Prostate gland (tissue), 1 donor: ENCODE measurements at regions not wholly inside any gene's neighbourhood (a gene's known extent, or its start where the extent isn't known, plus 50 kb on each side); places are given as distances from the start of the nearest gene placed in this dataset.

Experiments used
- POLR2A ChIP-seq: fragments of 450-650 bp; IDR thresholded peaks from one replicate; pipeline ENCODE4 v1.6.1; 2016; ENCODE audit warnings: antibody characterized with exemption, mild to moderate bottlenecking
- POLR2AphosphoS5 ChIP-seq: sonication (generic); formaldehyde crosslinking; IDR thresholded peaks from one replicate; pipeline ENCODE4 v1.6.1; 2017; ENCODE audit warnings: antibody characterized with exemption

DNA sequence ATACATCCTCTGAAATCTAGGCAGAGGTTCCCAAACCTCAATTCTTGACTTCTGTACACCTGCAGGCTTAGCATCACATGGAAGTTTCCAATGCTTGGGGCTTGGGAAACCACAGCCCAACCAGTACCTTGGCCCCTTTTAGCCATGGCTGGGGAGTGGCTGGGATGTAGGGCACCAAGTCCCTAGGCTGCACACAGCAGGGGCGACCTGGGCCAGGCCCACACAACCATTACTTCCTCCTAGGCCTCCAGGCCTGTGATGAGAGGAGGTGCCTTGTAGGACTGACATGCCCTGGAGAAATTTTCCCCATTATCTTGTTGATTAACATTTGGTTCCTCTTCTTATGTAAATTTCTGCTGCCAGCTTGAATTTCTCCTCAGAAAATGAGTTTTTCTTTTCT lies 1387.4 kb downstream of the FSCB start:
- no peak for TF ChIP-seq POLR2AphosphoS5
- no peak for TF ChIP-seq POLR2A
